GM23338 (cell line): ENCODE measurements at regions not wholly inside any gene's neighbourhood (a gene's known extent, or its start where the extent isn't known, plus 50 kb on each side); places are given as distances from the start of the nearest gene placed in this dataset.

Experiments used
- ATAC-seq: fragments of 200-7000 bp; cut with Tn5 transposase; 3 replicates; pipeline ENCODE4 v1.9.1; 2020
- DNase-seq: peaks from one replicate; pipeline ENCODE4 v3.0.0-alpha.2; 2015; ENCODE audit warnings: low spot score
- H2AFZ ChIP-seq: fragments of 200-600 bp; sonication (generic); 2 replicates; pipeline ENCODE4 v1.8.0; 2016; ENCODE audit warnings: antibody characterized with exemption, mild to moderate bottlenecking, moderate library complexity
- H3F3A ChIP-seq: fragments of 200-600 bp; sonication (generic); replicated peaks from 2 replicates; pipeline ENCODE4 v1.8.0; 2017; ENCODE audit warnings: antibody characterized with exemption, mixed run types, low read depth
- H3K27ac ChIP-seq: fragments of 200-600 bp; sonication (generic); 2 replicates; pipeline ENCODE4 v1.6.1; 2016; ENCODE audit warnings: low read depth
- H3K27me3 ChIP-seq: fragments of 200-600 bp; sonication (generic); 2 replicates; pipeline ENCODE4 v1.8.0; 2016; ENCODE audit warnings: mild to moderate bottlenecking, mixed run types, moderate library complexity; ENCODE audit not compliant: insufficient read depth
- H3K36me3 ChIP-seq: fragments of 200-600 bp; sonication (generic); 2 replicates; pipeline ENCODE4 v1.8.0; 2016; ENCODE audit warnings: mild to moderate bottlenecking; ENCODE audit not compliant: insufficient read depth
- H3K4me1 ChIP-seq: fragments of 200-600 bp; sonication (generic); 2 replicates; pipeline ENCODE4 v1.8.0; 2016; ENCODE audit warnings: mild to moderate bottlenecking, moderate library complexity; ENCODE audit not compliant: insufficient read depth
- H3K4me2 ChIP-seq: fragments of 200-600 bp; sonication (generic); 2 replicates; pipeline ENCODE4 v1.7.1; 2017; ENCODE audit warnings: mixed run types
- H3K4me3 ChIP-seq: fragments of 200-600 bp; sonication (generic); 2 replicates; pipeline ENCODE4 v1.6.1; 2016; ENCODE audit warnings: mixed run types
- H3K79me2 ChIP-seq: fragments of 200-600 bp; sonication (generic); replicated peaks from 2 replicates; pipeline ENCODE4 v1.8.0; 2017; ENCODE audit warnings: mild to moderate bottlenecking; ENCODE audit not compliant: insufficient read depth
- H3K9me2 ChIP-seq: fragments of 200-600 bp; sonication (generic); 2 replicates; pipeline ENCODE4 v1.8.0; 2017; ENCODE audit not compliant: insufficient read depth
- H4K20me1 ChIP-seq: fragments of 200-600 bp; sonication (generic); replicated peaks from 2 replicates; pipeline ENCODE4 v1.8.0; 2017; ENCODE audit warnings: mild to moderate bottlenecking; ENCODE audit not compliant: insufficient read depth
- H3K27ac Mint-ChIP-seq: 2 replicates; pipeline ENCODE4 v1.8.0; 2020; ENCODE audit warnings: inconsistent platforms, mild to moderate bottlenecking, moderate library complexity, mixed read lengths
- H3K27me3 Mint-ChIP-seq: 3 replicates; pipeline ENCODE4 v1.8.0; 2022; ENCODE audit warnings: low read depth, mild to moderate bottlenecking, moderate library complexity, mixed read lengths, inconsistent platforms; ENCODE audit not compliant: insufficient read depth, poor library complexity
- H3K36me3 Mint-ChIP-seq: 3 replicates; pipeline ENCODE4 v1.8.0; 2021; ENCODE audit warnings: low read depth, mild to moderate bottlenecking, inconsistent platforms, moderate library complexity, mixed read lengths
- H3K4me1 Mint-ChIP-seq: 3 replicates; pipeline ENCODE4 v1.8.0; 2020; ENCODE audit warnings: mild to moderate bottlenecking, inconsistent platforms, mixed read lengths
- H3K4me3 Mint-ChIP-seq: 3 replicates; pipeline ENCODE4 v1.8.0; 2021; ENCODE audit warnings: moderate library complexity, mild to moderate bottlenecking, inconsistent platforms, mixed read lengths
- H3K9me3 Mint-ChIP-seq: 3 replicates; pipeline ENCODE4 v1.8.0; 2020; ENCODE audit warnings: moderate library complexity, mild to moderate bottlenecking, inconsistent platforms, mixed read lengths
- CREB1 ChIP-seq: fragments of 250-450 bp; sonication (Bioruptor Pico); IDR thresholded peaks from 2 replicates; pipeline ENCODE4 v1.5.0; 2020; ENCODE audit warnings: low read depth, mild to moderate bottlenecking, moderate library complexity
- TF ChIP-seq, protein P1 (sequence below), 2 experiments: fragments of 200-600 bp in 1 of 2; sonication (generic) in 1 of 2; conservative IDR thresholded peaks; 2 replicates each; pipeline versions ENCODE4 v1.5.1 to v1.6.1; 2016 to 2017; ENCODE audit warnings: antibody characterized with exemption in 2 of 2, low read depth in 2 of 2, mild to moderate bottlenecking in 2 of 2, moderate library complexity in 1 of 2
- TF ChIP-seq, protein P2 (sequence below): fragments of 250-450 bp; sonication (Bioruptor Pico); IDR thresholded peaks from 2 replicates; pipeline ENCODE4 v1.5.0; 2020; ENCODE audit warnings: mild to moderate bottlenecking, moderate library complexity
- TF ChIP-seq, protein P3 (sequence below): IDR thresholded peaks from 2 replicates; pipeline ENCODE4 v1.6.1; 2016; ENCODE audit warnings: antibody characterized with exemption

DNA sequence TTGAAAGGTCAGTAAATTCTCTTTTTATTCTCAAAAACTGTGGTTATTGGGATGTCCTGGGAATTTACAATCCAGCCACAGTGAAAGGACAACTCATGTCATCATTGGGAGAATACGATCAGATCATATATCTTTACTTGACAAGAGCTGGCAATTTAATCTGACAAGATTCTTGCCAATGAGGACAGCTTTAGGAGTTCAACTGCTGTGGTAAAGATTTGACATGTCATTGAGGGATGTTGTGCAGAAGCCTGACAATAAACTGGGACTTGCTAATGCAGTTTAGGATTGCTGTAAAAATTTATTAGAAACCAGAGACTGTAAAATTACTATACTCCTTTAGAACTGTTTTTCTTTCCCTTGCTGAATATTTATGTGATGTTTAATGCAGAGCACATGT lies 1131.0 kb downstream of the MAT2B start (continued):
- TF ChIP-seq, protein P1, sequence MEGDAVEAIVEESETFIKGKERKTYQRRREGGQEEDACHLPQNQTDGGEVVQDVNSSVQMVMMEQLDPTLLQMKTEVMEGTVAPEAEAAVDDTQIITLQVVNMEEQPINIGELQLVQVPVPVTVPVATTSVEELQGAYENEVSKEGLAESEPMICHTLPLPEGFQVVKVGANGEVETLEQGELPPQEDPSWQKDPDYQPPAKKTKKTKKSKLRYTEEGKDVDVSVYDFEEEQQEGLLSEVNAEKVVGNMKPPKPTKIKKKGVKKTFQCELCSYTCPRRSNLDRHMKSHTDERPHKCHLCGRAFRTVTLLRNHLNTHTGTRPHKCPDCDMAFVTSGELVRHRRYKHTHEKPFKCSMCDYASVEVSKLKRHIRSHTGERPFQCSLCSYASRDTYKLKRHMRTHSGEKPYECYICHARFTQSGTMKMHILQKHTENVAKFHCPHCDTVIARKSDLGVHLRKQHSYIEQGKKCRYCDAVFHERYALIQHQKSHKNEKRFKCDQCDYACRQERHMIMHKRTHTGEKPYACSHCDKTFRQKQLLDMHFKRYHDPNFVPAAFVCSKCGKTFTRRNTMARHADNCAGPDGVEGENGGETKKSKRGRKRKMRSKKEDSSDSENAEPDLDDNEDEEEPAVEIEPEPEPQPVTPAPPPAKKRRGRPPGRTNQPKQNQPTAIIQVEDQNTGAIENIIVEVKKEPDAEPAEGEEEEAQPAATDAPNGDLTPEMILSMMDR (conservative IDR thresholded peaks at IDR 0.05; ENCODE audit: low read depth in 2 of 2) = no peak

DNA sequence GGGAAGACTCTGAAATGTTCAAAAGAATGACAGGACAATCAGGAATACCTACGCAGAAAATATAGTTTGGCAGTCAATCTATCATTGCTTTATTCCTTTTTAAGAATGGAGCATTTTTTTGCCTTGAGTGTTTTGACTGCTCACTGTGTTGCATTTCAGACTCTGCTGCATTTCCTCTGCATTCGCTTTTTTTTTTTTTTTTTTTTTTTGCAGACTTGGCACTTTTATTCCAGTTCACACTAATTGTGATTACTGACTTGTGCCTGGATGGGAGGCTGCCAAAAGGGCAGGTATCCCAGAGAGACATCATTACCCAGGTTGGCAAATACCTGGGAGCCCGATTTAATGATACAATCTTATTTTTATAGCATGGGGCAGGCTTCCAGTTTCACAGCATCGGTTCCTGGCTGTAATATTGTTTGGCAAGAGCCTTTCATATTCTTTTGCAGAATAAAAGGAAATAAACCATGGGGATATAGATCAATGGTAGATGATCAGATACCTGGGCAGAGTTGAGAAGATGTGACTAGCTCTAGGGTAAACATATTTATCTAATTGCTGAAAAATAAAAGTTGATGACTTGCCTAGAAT lies 1132.6 kb downstream of the MAT2B start:
- H3K4me3 Mint-ChIP-seq = no peak overlapping the region
- H3K4me1 Mint-ChIP-seq = no peaks in the 10 kb centered on the region; the same call in 2 of the 3 replicates

More for the DNA sequence above, 1132.6 kb downstream of the MAT2B start:
- Histone ChIP-seq H3K4me3 (no peak overlapping the region), H3F3A (no peaks in the 10 kb centered on the region), H3K4me2 (no peak overlapping the region), H4K20me1 (no peaks in the 10 kb centered on the region), H3K36me3 (no peaks in the 10 kb centered on the region), H3K27me3 (no peaks in the 10 kb centered on the region), H2AFZ (no peak overlapping the region), H3K27ac (no peak overlapping the region), H3K79me2 (no peaks in the 10 kb centered on the region), H3K4me1 (no peaks in the 10 kb centered on the region), H3K9me2 (no peaks in the 10 kb centered on the region)
- no peak for ATAC-seq
- no peaks in the 10 kb centered on the region for H3K9me3 Mint-ChIP-seq
- DNase-seq = no peak
- TF ChIP-seq CREB1 (CRISPR knock-in tag) = no peak
- TF ChIP-seq, protein P2, sequence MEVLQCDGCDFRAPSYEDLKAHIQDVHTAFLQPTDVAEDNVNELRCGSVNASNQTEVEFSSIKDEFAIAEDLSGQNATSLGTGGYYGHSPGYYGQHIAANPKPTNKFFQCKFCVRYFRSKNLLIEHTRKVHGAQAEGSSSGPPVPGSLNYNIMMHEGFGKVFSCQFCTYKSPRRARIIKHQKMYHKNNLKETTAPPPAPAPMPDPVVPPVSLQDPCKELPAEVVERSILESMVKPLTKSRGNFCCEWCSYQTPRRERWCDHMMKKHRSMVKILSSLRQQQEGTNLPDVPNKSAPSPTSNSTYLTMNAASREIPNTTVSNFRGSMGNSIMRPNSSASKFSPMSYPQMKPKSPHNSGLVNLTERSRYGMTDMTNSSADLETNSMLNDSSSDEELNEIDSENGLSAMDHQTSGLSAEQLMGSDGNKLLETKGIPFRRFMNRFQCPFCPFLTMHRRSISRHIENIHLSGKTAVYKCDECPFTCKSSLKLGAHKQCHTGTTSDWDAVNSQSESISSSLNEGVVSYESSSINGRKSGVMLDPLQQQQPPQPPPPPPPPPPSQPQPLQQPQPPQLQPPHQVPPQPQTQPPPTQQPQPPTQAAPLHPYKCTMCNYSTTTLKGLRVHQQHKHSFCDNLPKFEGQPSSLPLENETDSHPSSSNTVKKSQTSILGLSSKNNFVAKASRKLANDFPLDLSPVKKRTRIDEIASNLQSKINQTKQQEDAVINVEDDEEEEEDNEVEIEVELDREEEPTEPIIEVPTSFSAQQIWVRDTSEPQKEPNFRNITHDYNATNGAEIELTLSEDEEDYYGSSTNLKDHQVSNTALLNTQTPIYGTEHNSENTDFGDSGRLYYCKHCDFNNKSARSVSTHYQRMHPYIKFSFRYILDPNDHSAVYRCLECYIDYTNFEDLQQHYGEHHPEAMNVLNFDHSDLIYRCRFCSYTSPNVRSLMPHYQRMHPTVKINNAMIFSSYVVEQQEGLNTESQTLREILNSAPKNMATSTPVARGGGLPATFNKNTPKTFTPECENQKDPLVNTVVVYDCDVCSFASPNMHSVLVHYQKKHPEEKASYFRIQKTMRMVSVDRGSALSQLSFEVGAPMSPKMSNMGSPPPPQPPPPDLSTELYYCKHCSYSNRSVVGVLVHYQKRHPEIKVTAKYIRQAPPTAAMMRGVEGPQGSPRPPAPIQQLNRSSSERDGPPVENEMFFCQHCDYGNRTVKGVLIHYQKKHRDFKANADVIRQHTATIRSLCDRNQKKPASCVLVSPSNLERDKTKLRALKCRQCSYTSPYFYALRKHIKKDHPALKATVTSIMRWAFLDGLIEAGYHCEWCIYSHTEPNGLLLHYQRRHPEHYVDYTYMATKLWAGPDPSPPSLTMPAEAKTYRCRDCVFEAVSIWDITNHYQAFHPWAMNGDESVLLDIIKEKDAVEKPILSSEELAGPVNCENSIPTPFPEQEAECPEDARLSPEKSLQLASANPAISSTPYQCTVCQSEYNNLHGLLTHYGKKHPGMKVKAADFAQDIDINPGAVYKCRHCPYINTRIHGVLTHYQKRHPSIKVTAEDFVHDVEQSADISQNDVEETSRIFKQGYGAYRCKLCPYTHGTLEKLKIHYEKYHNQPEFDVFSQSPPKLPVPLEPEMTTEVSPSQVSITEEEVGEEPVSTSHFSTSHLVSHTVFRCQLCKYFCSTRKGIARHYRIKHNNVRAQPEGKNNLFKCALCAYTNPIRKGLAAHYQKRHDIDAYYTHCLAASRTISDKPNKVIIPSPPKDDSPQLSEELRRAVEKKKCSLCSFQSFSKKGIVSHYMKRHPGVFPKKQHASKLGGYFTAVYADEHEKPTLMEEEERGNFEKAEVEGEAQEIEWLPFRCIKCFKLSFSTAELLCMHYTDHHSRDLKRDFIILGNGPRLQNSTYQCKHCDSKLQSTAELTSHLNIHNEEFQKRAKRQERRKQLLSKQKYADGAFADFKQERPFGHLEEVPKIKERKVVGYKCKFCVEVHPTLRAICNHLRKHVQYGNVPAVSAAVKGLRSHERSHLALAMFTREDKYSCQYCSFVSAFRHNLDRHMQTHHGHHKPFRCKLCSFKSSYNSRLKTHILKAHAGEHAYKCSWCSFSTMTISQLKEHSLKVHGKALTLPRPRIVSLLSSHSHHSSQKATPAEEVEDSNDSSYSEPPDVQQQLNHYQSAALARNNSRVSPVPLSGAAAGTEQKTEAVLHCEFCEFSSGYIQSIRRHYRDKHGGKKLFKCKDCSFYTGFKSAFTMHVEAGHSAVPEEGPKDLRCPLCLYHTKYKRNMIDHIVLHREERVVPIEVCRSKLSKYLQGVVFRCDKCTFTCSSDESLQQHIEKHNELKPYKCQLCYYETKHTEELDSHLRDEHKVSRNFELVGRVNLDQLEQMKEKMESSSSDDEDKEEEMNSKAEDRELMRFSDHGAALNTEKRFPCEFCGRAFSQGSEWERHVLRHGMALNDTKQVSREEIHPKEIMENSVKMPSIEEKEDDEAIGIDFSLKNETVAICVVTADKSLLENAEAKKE (CRISPR knock-in tag) = no peak
- TF ChIP-seq, protein P3, sequence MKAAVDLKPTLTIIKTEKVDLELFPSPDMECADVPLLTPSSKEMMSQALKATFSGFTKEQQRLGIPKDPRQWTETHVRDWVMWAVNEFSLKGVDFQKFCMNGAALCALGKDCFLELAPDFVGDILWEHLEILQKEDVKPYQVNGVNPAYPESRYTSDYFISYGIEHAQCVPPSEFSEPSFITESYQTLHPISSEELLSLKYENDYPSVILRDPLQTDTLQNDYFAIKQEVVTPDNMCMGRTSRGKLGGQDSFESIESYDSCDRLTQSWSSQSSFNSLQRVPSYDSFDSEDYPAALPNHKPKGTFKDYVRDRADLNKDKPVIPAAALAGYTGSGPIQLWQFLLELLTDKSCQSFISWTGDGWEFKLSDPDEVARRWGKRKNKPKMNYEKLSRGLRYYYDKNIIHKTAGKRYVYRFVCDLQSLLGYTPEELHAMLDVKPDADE = no peak
- H3K27me3 Mint-ChIP-seq = no peaks in the 10 kb centered on the region
- no peaks in the 10 kb centered on the region for H3K36me3 Mint-ChIP-seq
- no peak overlapping the region for H3K27ac Mint-ChIP-seq
